Activated CD4-positive, alpha-beta memory T cell treated with anti-CD3 and anti-CD28 coated beads, Interleukin-2, amount 10 ng/mL, durations not matched to agents 7 days and 5 days (primary cell): ENCODE measurements at regions not wholly inside any gene's neighbourhood (a gene's known extent, or its start where the extent isn't known, plus 50 kb on each side); places are given as distances from the start of the nearest gene placed in this dataset.
"Not testable (repeated sequence)": the region's sequence is repeated elsewhere in the genome, so short reads cannot be mapped to it uniquely, and the experiment has no call there.

Source experiments
- CTCF ChIA-PET: fragments of 350-600 bp; sonication (Branson Sonifier 250); formaldehyde crosslinking; loops from one replicate; lab custom pipeline; 2021; ENCODE audit warnings: antibody characterized with exemption, inconsistent platforms; lab: Charles Lee
- POLR2A ChIA-PET: fragments of 350-600 bp; sonication (Branson Sonifier 250); formaldehyde crosslinking; loops from one replicate; lab custom pipeline; 2021; ENCODE audit warnings: antibody characterized with exemption; lab: Charles Lee
- DNase-seq: peaks from one replicate; pipeline ENCODE4 v3.0.0-alpha.2; 2020
- H3K27ac Mint-ChIP-seq: one replicate; pipeline ENCODE4 v1.8.0; 2021; ENCODE audit warnings: mild to moderate bottlenecking, mixed read lengths
- H3K27me3 Mint-ChIP-seq: one replicate; pipeline ENCODE4 v1.8.0; 2021; ENCODE audit warnings: mixed read lengths
- H3K36me3 Mint-ChIP-seq: one replicate; pipeline ENCODE4 v1.8.0; 2021; ENCODE audit warnings: low read depth, mixed read lengths
- H3K4me1 Mint-ChIP-seq: one replicate; pipeline ENCODE4 v1.8.0; 2021; ENCODE audit warnings: mixed read lengths
- H3K4me3 Mint-ChIP-seq: one replicate; pipeline ENCODE4 v1.8.0; 2021; ENCODE audit warnings: mild to moderate bottlenecking, mixed read lengths
- H3K9me3 Mint-ChIP-seq: one replicate; pipeline ENCODE4 v1.8.0; 2021; ENCODE audit warnings: mixed read lengths

DNA sequence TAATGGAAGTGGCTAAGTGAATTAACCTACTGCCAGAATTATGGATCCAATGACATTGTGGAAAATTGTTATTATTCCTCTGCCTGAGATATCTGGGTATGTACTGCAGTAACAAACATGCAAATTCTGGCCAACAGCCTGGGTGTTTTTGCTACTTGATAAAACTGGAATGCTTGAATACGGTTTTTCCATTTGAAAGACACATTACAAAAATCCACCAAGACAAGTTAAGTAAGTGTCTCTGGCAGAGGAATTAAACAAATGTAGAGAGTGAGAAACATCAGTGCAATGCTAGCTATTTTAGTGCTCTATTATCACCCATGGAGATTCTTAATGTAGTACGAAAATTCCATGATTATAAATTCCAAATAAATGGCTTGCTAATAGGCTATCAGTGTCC lies 312.4 kb upstream of the MEIS1 start:
- Mint-ChIP-seq H3K9me3 (no peaks in the 10 kb centered on the region), H3K4me3 (no peak overlapping the region), H3K4me1 (no peaks in the 10 kb centered on the region), H3K36me3 (no peaks in the 10 kb centered on the region), H3K27ac (no peak overlapping the region), H3K27me3 (no peaks in the 10 kb centered on the region)
- CTCF ChIA-PET, result no interaction called here
- DNase-seq, result no peak
- POLR2A ChIA-PET, result no interaction called here

DNA sequence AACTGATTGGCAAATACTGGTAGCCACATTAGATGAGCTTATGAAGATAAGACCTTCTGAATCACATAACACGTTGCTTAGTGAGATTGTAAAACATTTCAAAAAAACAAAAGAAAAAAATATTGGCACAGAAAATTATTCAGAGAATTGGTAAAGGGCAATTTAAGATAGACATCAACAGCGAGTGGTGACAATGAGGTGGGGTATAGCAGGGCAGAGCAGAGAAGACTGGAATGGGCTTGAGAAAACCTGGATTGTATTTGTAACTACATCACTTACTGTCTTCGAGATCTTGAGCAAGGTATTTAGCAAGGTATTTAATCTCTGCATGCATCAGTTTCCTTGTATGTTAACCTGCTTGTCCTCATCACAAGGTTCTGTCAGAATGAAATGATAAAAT lies 313.0 kb upstream of the MEIS1 start:
- Mint-ChIP-seq H3K4me1 (no peaks in the 10 kb centered on the region), H3K27ac (no peak overlapping the region), H3K4me3 (no peak overlapping the region), H3K36me3 (no peaks in the 10 kb centered on the region), H3K9me3 (no peaks in the 10 kb centered on the region), H3K27me3 (no peaks in the 10 kb centered on the region)
- DNase-seq, result no peak
- ChIA-PET CTCF (no interaction called here), POLR2A (no interaction called here)

DNA sequence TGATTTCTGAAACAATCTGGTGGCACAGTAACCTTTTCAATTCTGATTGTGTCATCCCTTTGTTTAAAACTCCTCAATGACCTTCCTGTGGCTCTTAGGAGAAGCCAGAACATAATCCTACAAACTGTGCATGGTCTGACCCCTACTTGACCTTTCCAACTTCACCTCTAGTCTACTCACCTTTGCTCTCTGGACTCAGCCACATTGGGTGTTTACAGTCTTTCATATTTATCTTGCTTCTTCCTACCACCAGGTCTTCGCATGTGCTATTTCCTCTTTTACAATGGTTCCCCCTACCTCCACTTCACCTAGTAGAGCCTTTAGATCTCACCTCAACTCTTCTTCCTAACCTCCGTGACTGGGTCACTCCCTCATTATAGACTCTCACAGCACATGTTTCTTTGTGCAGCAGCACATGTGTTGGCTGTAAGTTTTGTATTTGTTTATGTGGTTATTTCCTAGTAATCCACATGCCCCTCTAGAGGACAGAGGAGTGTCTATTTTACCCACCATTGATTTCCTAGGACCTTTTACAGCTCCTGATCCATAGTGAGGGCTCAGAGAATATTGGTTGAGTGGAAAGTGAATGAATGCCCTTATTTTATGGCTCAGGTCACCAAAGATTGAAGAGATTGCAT lies 320.8 kb upstream of the MEIS1 start:
- Mint-ChIP-seq H3K36me3 (no peaks in the 10 kb centered on the region), H3K27ac (no peak overlapping the region), H3K4me1 (no peaks in the 10 kb centered on the region), H3K9me3 (peaks cover 7% of the 10 kb centered on the region), H3K27me3 (no peaks in the 10 kb centered on the region), H3K4me3 (no peak overlapping the region)
- POLR2A ChIA-PET, result no interaction called here
- DNase-seq, result no peak
- CTCF ChIA-PET, result no interaction called here

DNA sequence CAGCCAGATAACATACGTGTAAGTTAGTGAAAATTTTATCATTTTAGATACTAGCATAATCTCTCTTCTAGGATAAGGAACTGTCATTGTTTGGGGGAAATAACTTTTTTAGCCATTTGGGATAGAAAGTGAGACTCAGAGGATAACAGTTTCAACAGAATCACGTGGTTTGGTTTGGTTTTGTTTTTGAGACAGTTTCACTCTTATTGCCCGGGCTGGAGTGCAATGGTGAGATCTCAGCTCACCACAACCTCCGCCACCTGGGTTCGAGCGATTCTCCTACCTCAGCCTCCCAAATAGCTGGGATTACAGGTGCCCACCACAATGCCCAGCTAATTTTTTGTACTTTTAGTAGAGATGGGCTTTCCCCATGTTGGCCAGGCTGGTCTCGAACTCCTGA lies 323.2 kb upstream of the MEIS1 start:
- Mint-ChIP-seq H3K4me1 (no peaks in the 10 kb centered on the region), H3K9me3 (peaks cover 7% of the 10 kb centered on the region), H3K4me3 (no peak overlapping the region), H3K36me3 (no peaks in the 10 kb centered on the region), H3K27ac (no peak overlapping the region), H3K27me3 (no peaks in the 10 kb centered on the region)
- DNase-seq, result no peak
- ChIA-PET POLR2A (no interaction called here), CTCF (no interaction called here)

DNA sequence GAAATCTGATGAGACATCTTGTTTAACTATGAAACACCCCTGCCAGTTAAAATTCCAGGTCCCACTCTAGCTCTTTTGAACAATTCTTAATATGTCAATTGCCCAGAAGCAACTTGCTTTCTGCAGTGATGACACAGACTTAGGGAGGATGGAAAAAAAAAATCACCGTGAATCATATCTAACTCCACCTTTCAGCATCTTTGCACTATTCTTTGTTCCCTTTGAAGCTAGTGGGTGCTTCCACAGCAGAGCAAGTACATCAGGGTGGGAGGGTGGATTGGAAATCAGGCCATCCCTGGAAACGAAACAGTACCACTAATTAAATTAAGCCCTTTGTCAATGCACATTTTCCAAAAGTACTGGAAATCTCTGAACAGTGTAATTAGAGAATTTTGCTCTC lies 324.3 kb upstream of the MEIS1 start:
- no peak overlapping the region for H3K27ac Mint-ChIP-seq
- ChIA-PET CTCF (no interaction called here), POLR2A (no interaction called here)
- H3K9me3 Mint-ChIP-seq, result peaks cover 7% of the 10 kb centered on the region
- no peaks in the 10 kb centered on the region for H3K27me3 Mint-ChIP-seq
- no peaks in the 10 kb centered on the region for H3K4me1 Mint-ChIP-seq
- no peak for DNase-seq
- H3K4me3 Mint-ChIP-seq, result no peak overlapping the region
- no peaks in the 10 kb centered on the region for H3K36me3 Mint-ChIP-seq

DNA sequence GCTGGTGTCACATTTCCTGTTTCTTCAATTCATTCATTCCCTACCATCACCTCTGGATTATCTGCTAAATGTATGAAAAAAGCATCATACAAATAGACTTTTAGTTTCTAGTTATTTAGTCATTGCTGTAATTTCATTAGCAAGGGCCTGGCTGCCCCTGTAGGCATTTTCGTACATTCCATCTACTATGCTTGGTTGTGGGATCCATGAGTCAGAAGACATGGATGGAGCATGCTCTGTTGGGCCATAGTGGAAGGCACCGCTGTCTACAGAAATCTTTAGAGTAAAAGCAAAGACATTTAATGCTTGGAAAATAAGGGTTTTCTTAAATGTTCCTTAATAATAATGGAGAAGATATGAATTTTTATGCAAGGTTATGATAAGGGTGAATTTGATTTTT lies 324.8 kb upstream of the MEIS1 start:
- Mint-ChIP-seq H3K4me3 (no peak overlapping the region), H3K27me3 (no peaks in the 10 kb centered on the region), H3K4me1 (no peaks in the 10 kb centered on the region), H3K9me3 (peaks cover 7% of the 10 kb centered on the region), H3K36me3 (no peaks in the 10 kb centered on the region), H3K27ac (no peak overlapping the region)
- DNase-seq, result no peak
- CTCF ChIA-PET, result no interaction called here
- POLR2A ChIA-PET, result no interaction called here

DNA sequence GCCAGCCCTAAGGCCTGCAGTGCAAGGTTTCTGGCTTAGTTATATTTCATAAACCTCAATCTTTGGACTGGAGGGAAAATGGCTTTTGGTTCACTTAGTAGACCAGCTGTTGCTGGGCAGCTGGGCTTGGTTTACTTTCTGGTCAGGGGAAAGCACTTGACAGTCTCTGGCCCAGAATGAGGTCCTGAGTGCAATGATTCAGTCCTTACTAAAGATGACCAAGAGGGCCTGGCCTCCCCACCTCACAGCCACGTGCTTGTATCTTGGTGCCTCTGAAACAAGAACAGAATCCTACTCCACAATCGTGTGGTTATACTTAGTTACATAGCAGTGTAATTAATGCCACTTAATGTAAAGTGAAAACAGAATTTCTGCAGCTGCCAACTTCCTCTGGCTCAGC lies 325.5 kb upstream of the MEIS1 start:
- H3K4me1 Mint-ChIP-seq, result no peaks in the 10 kb centered on the region
- DNase-seq, result no peak
- POLR2A ChIA-PET, result no interaction called here
- CTCF ChIA-PET, result no interaction called here
- H3K36me3 Mint-ChIP-seq, result no peaks in the 10 kb centered on the region
- no peaks in the 10 kb centered on the region for H3K27me3 Mint-ChIP-seq
- no peak overlapping the region for H3K4me3 Mint-ChIP-seq
- H3K9me3 Mint-ChIP-seq, result peaks cover 7% of the 10 kb centered on the region
- no peak overlapping the region for H3K27ac Mint-ChIP-seq

DNA sequence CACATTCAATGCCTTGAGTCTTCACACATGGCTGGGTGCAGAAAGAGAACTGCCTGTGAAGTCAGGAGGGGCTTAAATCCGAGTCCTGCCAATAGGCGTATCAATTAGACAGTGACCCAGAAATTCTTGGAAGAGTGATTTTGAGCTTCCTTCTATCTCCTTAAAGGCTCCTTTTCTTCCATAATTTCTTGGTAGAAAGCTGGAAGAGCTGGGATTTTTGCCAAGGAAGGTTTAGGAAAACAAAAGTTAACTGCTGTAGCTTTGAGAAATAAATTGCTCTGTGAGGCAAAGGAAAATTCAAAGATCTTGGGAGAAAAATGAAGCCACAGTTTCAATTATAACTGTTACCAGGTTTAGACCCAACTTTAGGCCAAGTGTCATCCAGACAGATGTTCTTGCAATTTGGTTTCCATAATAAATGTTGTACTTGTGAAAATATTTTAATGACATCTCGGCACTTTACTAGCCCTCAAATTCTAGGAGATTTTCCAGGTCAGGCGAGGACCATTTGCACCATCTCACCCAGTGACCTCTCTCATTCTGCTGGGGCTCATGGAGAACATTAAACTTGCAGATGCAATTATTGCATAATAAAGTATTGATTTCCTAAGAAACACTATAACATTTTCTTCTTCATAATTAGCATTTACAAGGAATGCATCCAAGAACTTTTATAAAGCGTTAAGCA lies 329.7 kb upstream of the MEIS1 start:
- no peak overlapping the region for H3K27ac Mint-ChIP-seq
- ChIA-PET POLR2A (no interaction called here), CTCF (no interaction called here)
- DNase-seq, result no peak
- H3K36me3 Mint-ChIP-seq, result no peaks in the 10 kb centered on the region
- no peaks in the 10 kb centered on the region for H3K4me1 Mint-ChIP-seq
- H3K4me3 Mint-ChIP-seq, result no peak overlapping the region
- no peaks in the 10 kb centered on the region for H3K9me3 Mint-ChIP-seq
- H3K27me3 Mint-ChIP-seq, result no peaks in the 10 kb centered on the region

DNA sequence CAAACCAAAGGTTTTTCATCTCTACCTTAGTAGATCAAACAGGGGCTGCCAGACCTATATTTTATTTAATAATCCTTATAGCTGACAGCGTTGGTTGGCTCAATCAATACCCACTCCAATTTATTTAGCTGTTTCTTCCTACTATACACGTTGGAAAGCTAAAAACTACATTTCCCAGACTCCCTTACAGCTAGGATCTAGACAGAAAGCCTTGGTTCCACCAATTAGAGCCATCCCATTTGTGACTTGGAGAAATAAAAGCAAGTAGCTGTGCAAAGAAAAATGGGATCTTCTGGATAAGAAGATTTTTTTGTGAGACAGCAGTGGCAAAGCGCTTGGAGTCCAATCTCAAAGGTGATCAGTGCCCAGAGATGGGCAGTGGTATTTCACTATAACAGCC lies 331.3 kb upstream of the MEIS1 start:
- DNase-seq, result no peak
- ChIA-PET POLR2A (no interaction called here), CTCF (no interaction called here)
- H3K36me3 Mint-ChIP-seq, result no peaks in the 10 kb centered on the region
- no peaks in the 10 kb centered on the region for H3K9me3 Mint-ChIP-seq
- H3K4me3 Mint-ChIP-seq, result no peak overlapping the region
- H3K27me3 Mint-ChIP-seq, result no peaks in the 10 kb centered on the region
- H3K4me1 Mint-ChIP-seq, result no peaks in the 10 kb centered on the region
- H3K27ac Mint-ChIP-seq, result no peak overlapping the region

DNA sequence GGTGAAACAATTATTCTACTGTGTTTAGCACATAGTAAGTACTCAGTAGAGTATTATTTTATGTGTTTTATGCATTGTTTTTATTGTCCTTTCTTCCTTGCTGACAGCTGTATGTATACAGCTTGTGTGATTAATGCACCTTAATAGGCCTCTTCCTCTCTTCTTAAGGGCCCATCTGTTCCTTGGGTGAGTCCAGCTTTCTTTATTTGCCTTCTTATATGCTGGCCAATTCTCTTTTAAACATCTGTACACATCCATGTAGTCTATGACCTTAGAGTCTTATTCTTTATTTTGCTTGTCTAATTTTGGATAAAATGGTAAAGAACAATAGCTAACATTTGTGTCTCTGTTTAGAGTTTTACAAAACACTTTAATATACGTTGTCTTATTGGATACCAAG lies 333.7 kb upstream of the MEIS1 start:
- DNase-seq, result no peak
- no peaks in the 10 kb centered on the region for H3K9me3 Mint-ChIP-seq
- H3K36me3 Mint-ChIP-seq, result no peaks in the 10 kb centered on the region
- H3K4me3 Mint-ChIP-seq, result no peak overlapping the region
- H3K27me3 Mint-ChIP-seq, result no peaks in the 10 kb centered on the region
- no peak overlapping the region for H3K27ac Mint-ChIP-seq
- ChIA-PET POLR2A (no interaction called here), CTCF (no interaction called here)
- no peaks in the 10 kb centered on the region for H3K4me1 Mint-ChIP-seq

DNA sequence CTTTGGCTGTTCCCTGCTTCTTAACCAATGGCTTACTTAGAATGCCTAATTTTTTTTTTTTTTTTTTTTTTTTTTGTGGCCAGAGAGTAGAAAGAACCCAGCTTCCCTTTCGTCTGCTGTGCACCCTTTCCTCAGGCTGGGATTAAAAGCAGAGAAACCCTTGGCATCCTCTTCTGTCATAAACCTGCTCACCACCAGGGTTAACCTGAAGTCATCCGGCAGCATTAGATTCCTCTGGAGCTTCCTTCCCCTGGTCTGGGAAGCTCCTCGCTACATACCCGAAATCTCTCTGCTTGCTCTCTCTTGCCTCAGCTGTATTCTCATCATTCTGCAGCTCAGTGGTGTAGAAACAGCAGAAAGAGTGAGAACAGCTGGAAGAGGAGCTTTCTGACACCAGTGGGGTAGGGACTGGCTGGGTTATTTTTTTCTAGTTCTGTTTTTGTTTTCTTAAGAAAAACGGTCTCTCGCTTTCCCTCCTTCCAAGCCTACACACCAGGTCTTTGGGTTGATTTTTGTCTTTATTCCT lies 339.0 kb upstream of the MEIS1 start:
- H3K9me3 Mint-ChIP-seq, result peaks cover 5% of the 10 kb centered on the region
- H3K27ac Mint-ChIP-seq, result no peak overlapping the region
- CTCF ChIA-PET, result no interaction called here
- POLR2A ChIA-PET, result no interaction called here
- no peak overlapping the region for H3K4me3 Mint-ChIP-seq
- no peaks in the 10 kb centered on the region for H3K27me3 Mint-ChIP-seq
- no peaks in the 10 kb centered on the region for H3K4me1 Mint-ChIP-seq
- H3K36me3 Mint-ChIP-seq, result no peaks in the 10 kb centered on the region
- DNase-seq, result no peak

DNA sequence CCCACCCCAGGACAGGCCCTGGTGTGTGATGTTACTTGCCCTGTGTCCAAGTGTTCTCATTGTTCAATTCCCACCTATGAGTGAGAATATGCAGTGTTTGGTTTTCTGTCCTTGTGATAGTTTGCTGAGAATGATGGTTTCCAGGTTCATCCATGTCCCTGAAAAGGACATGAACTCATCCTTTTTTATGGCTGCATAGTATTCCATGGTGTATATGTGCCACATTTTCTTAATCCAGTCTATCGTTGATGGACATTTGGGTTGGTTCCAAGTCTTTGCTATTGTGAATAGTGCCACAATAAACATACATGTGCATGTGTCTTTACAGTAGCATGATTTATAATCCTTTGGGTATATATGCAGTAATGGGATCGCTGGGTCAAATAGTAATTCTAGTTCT lies 340.2 kb upstream of the MEIS1 start:
- H3K9me3 Mint-ChIP-seq, POLR2A ChIA-PET, DNase-seq, H3K4me1 Mint-ChIP-seq, CTCF ChIA-PET, H3K36me3 Mint-ChIP-seq, H3K27me3 Mint-ChIP-seq, H3K27ac Mint-ChIP-seq, H3K4me3 Mint-ChIP-seq: not testable (repeated sequence)

DNA sequence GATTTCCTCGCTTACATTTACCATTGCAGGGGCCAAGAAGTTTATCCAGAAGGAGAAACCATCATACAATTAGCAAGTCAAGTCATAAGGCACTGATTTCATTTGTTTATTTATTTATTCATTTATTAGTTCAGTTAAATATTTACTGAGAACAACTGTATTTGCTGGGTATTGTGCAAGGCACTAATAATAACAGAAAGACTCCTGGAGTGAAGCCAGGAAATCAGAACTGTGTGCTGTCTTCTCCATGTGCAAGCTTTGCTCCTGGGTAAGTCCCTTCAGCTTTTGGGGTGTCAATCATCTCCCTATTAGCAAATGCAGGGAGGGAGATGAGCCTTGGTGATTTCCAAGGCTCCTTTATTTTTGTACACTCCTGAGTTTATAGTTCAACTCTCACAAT lies 341.6 kb upstream of the MEIS1 start:
- Mint-ChIP-seq H3K4me1 (no peaks in the 10 kb centered on the region), H3K4me3 (no peak overlapping the region), H3K27ac (no peak overlapping the region), H3K9me3 (peaks cover 8% of the 10 kb centered on the region), H3K36me3 (no peaks in the 10 kb centered on the region), H3K27me3 (no peaks in the 10 kb centered on the region)
- DNase-seq, result no peak
- ChIA-PET CTCF (no interaction called here), POLR2A (no interaction called here)

DNA sequence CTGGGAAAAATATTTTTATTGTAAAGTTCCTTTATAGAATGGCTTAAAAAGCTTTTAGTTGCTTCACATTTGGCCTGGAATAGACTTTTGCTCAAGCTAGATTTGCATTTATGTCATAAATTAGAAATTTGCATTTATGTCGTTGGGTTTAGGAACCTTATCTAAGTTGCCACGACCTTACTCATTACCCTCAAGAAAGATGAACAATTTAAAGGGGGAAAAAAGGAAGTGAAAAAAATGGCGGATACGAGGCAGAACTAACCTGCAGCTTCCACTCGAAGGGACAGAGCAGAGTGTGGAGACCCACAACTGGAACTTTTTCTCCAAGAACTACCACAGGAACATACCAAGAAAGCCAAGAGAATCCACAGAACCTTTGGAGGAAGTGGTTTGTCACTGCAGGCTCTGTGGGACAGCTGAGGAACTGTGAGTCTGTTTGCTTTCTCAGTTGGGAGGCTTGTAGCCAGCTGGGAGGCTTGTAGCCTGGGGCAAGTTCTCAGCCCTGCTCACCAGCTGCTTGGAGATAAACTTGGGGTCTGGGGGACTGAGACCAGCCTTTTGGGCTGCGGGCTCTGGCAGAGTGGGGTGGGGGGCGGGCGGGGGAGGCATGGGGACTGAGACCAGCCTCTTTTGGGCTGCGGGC lies 349.9 kb upstream of the MEIS1 start:
- CTCF ChIA-PET, result no interaction called here
- no peak overlapping the region for H3K4me3 Mint-ChIP-seq
- POLR2A ChIA-PET, result no interaction called here

More for the DNA sequence above, 349.9 kb upstream of the MEIS1 start:
- no peak for DNase-seq
- no peaks in the 10 kb centered on the region for H3K36me3 Mint-ChIP-seq
- H3K9me3 Mint-ChIP-seq, result peaks cover 3% of the 10 kb centered on the region
- H3K27ac Mint-ChIP-seq, result no peak overlapping the region
- H3K4me1 Mint-ChIP-seq, result no peaks in the 10 kb centered on the region
- H3K27me3 Mint-ChIP-seq, result no peaks in the 10 kb centered on the region
